ENCODE measurements at regions not wholly inside any gene's neighbourhood (a gene's known extent, or its start where the extent isn't known, plus 50 kb on each side); places are given as distances from the start of the nearest gene placed in this dataset.
"Not testable (repeated sequence)": the region's sequence is repeated elsewhere in the genome, so short reads cannot be mapped to it uniquely, and the experiment has no call there.

GRCh38 chr5:86427158-86427557 is 190.6 kb upstream of the COX7C start:
- no peaks in the 10 kb centered on the region for H3K4me1 Mint-ChIP-seq (ENCODE audit: low read depth in 2 of 2)
- H3K27me3 Mint-ChIP-seq: no peaks in the 10 kb centered on the region
- H3K9me3 Mint-ChIP-seq: peaks cover 6% of the 10 kb centered on the region
- ATAC-seq: no peak
- no peaks in the 10 kb centered on the region for H3K36me3 Mint-ChIP-seq
- no peak overlapping the region for H3K4me3 Mint-ChIP-seq
- H3K27ac Mint-ChIP-seq: no peak overlapping the region
- DNase-seq (ENCODE audit: low spot score): no peak

- Mint-ChIP-seq H3K27me3 (no peaks in the 10 kb centered on the region), H3K9me3 (peaks cover 2% of the 10 kb centered on the region), H3K36me3 (no peaks in the 10 kb centered on the region), H3K4me3 (no peak overlapping the region), H3K4me1 (ENCODE audit: low read depth in 2 of 2) (no peaks in the 10 kb centered on the region), H3K27ac (no peak overlapping the region)
- no peak for ATAC-seq
- DNase-seq (ENCODE audit: low spot score): no peak
Measured at GRCh38 chr5:86439593-86440110, 178.1 kb upstream of the COX7C start.

GRCh38 chr5:86442036-86442745 is 175.6 kb upstream of the COX7C start:
- H3K36me3 Mint-ChIP-seq: no peaks in the 10 kb centered on the region
- DNase-seq (ENCODE audit: low spot score) (no peak), ATAC-seq (no peak)

GRCh38 chr5:86447362-86447761 is 170.4 kb upstream of the COX7C start:
- no peak overlapping the region for H3K27ac Mint-ChIP-seq
- no peaks in the 10 kb centered on the region for H3K27me3 Mint-ChIP-seq
- no peaks in the 10 kb centered on the region for H3K4me1 Mint-ChIP-seq (ENCODE audit: low read depth in 2 of 2)
- peaks cover 10% of the 10 kb centered on the region for H3K9me3 Mint-ChIP-seq
- no peak for DNase-seq (ENCODE audit: low spot score)
- no peaks in the 10 kb centered on the region for H3K36me3 Mint-ChIP-seq
- no peak overlapping the region for H3K4me3 Mint-ChIP-seq
- no peak for ATAC-seq

More at GRCh38 chr5:86442036-86442745, 175.6 kb upstream of the COX7C start:
- Mint-ChIP-seq H3K4me3 (no peak overlapping the region), H3K27ac (no peak overlapping the region), H3K4me1 (ENCODE audit: low read depth in 2 of 2) (no peaks in the 10 kb centered on the region), H3K9me3 (no peaks in the 10 kb centered on the region), H3K27me3 (no peaks in the 10 kb centered on the region)

GRCh38 chr5:86452251-86452650 is 165.5 kb upstream of the COX7C start:
- ATAC-seq: no peak
- no peak overlapping the region for H3K27ac Mint-ChIP-seq
- H3K36me3 Mint-ChIP-seq: no peaks in the 10 kb centered on the region
- no peaks in the 10 kb centered on the region for H3K4me1 Mint-ChIP-seq (ENCODE audit: low read depth in 2 of 2)
- H3K4me3 Mint-ChIP-seq: no peak overlapping the region
- DNase-seq (ENCODE audit: low spot score): no peak
- H3K27me3 Mint-ChIP-seq: no peaks in the 10 kb centered on the region
- H3K9me3 Mint-ChIP-seq: peaks cover 10% of the 10 kb centered on the region

GRCh38 chr5:86460519-86460918 is 157.2 kb upstream of the COX7C start:
- Mint-ChIP-seq H3K4me3 (no peak overlapping the region), H3K27ac (no peak overlapping the region), H3K9me3 (peaks cover 17% of the 10 kb centered on the region), H3K4me1 (ENCODE audit: low read depth in 2 of 2) (no peaks in the 10 kb centered on the region), H3K36me3 (peaks cover 8% of the 10 kb centered on the region), H3K27me3 (no peaks in the 10 kb centered on the region)
- ATAC-seq: no peak
- no peak for DNase-seq (ENCODE audit: low spot score)

GRCh38 chr5:86461169-86461956 is 156.4 kb upstream of the COX7C start:
- no peak overlapping the region for H3K4me3 Mint-ChIP-seq
- no peak overlapping the region for H3K27ac Mint-ChIP-seq
- no peaks in the 10 kb centered on the region for H3K4me1 Mint-ChIP-seq (ENCODE audit: low read depth in 2 of 2)
- H3K9me3 Mint-ChIP-seq: peaks cover 22% of the 10 kb centered on the region
- DNase-seq (ENCODE audit: low spot score) (no peak), ATAC-seq (no peak)
- no peaks in the 10 kb centered on the region for H3K27me3 Mint-ChIP-seq
- peaks cover 12% of the 10 kb centered on the region for H3K36me3 Mint-ChIP-seq

GRCh38 chr5:86463339-86463738 is 154.4 kb upstream of the COX7C start:
- Mint-ChIP-seq H3K9me3 (peaks cover 25% of the 10 kb centered on the region), H3K4me1 (ENCODE audit: low read depth in 2 of 2) (no peaks in the 10 kb centered on the region)
- no peak for ATAC-seq

GRCh38 chr5:86465052-86465838 is 152.5 kb upstream of the COX7C start:
- Mint-ChIP-seq H3K36me3 (peaks cover 12% of the 10 kb centered on the region), H3K9me3 (peaks cover 18% of the 10 kb centered on the region), H3K4me3 (no peak overlapping the region), H3K27ac (no peak overlapping the region), H3K4me1 (ENCODE audit: low read depth in 2 of 2) (no peaks in the 10 kb centered on the region), H3K27me3 (no peaks in the 10 kb centered on the region)
- ATAC-seq (no peak), DNase-seq (ENCODE audit: low spot score) (no peak)

More at GRCh38 chr5:86463339-86463738, 154.4 kb upstream of the COX7C start:
- DNase-seq (ENCODE audit: low spot score): no peak
- Mint-ChIP-seq H3K27me3 (no peaks in the 10 kb centered on the region), H3K4me3 (no peak overlapping the region), H3K36me3 (peaks cover 12% of the 10 kb centered on the region), H3K27ac (no peak overlapping the region)

- Mint-ChIP-seq H3K9me3 (peaks cover 15% of the 10 kb centered on the region), H3K36me3 (peaks cover 12% of the 10 kb centered on the region)
- not testable (repeated sequence) for H3K4me1 Mint-ChIP-seq (ENCODE audit: low read depth in 2 of 2); H3K4me3 Mint-ChIP-seq; H3K27me3 Mint-ChIP-seq; DNase-seq (ENCODE audit: low spot score); ATAC-seq; H3K27ac Mint-ChIP-seq
Measured at GRCh38 chr5:86466721-86467120, 151.0 kb upstream of the COX7C start.

- no peaks in the 10 kb centered on the region for H3K27me3 Mint-ChIP-seq
- H3K4me3 Mint-ChIP-seq: no peak overlapping the region
- H3K4me1 Mint-ChIP-seq (ENCODE audit: low read depth in 2 of 2): no peaks in the 10 kb centered on the region
- H3K9me3 Mint-ChIP-seq: peaks cover 2% of the 10 kb centered on the region
- ATAC-seq (no peak), DNase-seq (ENCODE audit: low spot score) (no peak)
- H3K27ac Mint-ChIP-seq: no peak overlapping the region
- peaks cover 4% of the 10 kb centered on the region for H3K36me3 Mint-ChIP-seq
Measured at GRCh38 chr5:86482008-86482407, 135.7 kb upstream of the COX7C start.

GRCh38 chr5:86493777-86494176 is 124.0 kb upstream of the COX7C start:
- Mint-ChIP-seq H3K9me3 (peaks cover 6% of the 10 kb centered on the region), H3K36me3 (no peaks in the 10 kb centered on the region), H3K4me3 (no peak overlapping the region), H3K27me3 (no peaks in the 10 kb centered on the region), H3K27ac (no peak overlapping the region), H3K4me1 (ENCODE audit: low read depth in 2 of 2) (no peaks in the 10 kb centered on the region)
- ATAC-seq (no peak), DNase-seq (ENCODE audit: low spot score) (no peak)

- Mint-ChIP-seq H3K4me1 (ENCODE audit: low read depth in 2 of 2) (no peaks in the 10 kb centered on the region), H3K9me3 (peaks cover 4% of the 10 kb centered on the region), H3K36me3 (no peaks in the 10 kb centered on the region), H3K4me3 (no peak overlapping the region), H3K27ac (no peak overlapping the region), H3K27me3 (no peaks in the 10 kb centered on the region)
- ATAC-seq (no peak), DNase-seq (ENCODE audit: low spot score) (no peak)
Measured at GRCh38 chr5:86500947-86501346, 116.8 kb upstream of the COX7C start.

GRCh38 chr5:86507574-86507973 is 110.2 kb upstream of the COX7C start:
- Mint-ChIP-seq H3K36me3 (no peaks in the 10 kb centered on the region), H3K27me3 (no peaks in the 10 kb centered on the region), H3K27ac (no peak overlapping the region), H3K9me3 (peaks cover 5% of the 10 kb centered on the region), H3K4me1 (ENCODE audit: low read depth in 2 of 2) (no peaks in the 10 kb centered on the region), H3K4me3 (no peak overlapping the region)
- no peak for ATAC-seq
- DNase-seq (ENCODE audit: low spot score): no peak

Data from natural killer cell treated with Interleukin-12 subunit alpha and Interleukin-12 subunit beta and Interleukin-15 and Interleukin-18, amount 100 ng/mL, for 72 hours (primary cell).